ENCODE measurements at regions not wholly inside any gene's neighbourhood (a gene's known extent, or its start where the extent isn't known, plus 50 kb on each side); places are given as distances from the start of the nearest gene placed in this dataset.

DNA sequence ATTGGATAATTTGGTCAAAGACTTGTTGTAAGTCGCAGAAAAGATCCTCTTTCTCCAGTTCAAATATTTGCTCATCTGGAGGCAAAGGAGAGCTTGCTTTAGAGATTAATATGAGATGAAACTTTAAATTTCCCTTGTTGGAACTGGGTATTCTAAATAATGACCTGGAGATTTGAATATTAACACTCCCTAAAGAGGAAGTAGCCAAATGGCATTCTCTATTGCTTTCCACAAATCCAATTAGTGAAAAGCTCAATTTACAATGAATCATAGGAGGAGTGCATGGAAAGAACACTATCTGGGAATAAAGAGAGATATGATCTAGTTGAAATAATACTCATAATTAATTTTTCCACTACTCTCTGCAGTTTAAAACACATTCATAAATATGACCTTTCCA lies 641.6 kb upstream of the TENM4 start:
- Histone ChIP-seq H3K9ac (replicated peaks; ENCODE audit: extremely low read depth, insufficient read depth, low read length) (no peak overlapping the region), H3K4me1 (ENCODE audit: control insufficient read depth, extremely low read depth, insufficient read depth, low read length) (no peaks in the 10 kb centered on the region), H3K27me3 (ENCODE audit: control insufficient read depth in 2 of 2, insufficient read depth in 2 of 2, low read length in 2 of 2) (no peaks in the 10 kb centered on the region), H3K4me2 (ENCODE audit: insufficient read depth, low read length) (no peak overlapping the region), H4K20me1 (replicated peaks; ENCODE audit: control insufficient read depth, extremely low read depth, insufficient read depth, low read length) (no peaks in the 10 kb centered on the region), H3K36me3 (ENCODE audit: control insufficient read depth in 2 of 2, extremely low read depth in 1 of 2, insufficient read depth in 2 of 2, low read length in 2 of 2) (no peaks in the 10 kb centered on the region), H2AFZ (ENCODE audit: low read depth, low read length) (no peak overlapping the region), H3K9me3 (replicated peaks; ENCODE audit: control insufficient read depth, insufficient read depth, low read length) (no peaks in the 10 kb centered on the region), H3K9me1 (replicated peaks; ENCODE audit: control insufficient read depth, extremely low read depth, insufficient read depth, low read length) (no peaks in the 10 kb centered on the region), H3K4me3 (replicated peaks in 1 of 3; ENCODE audit: insufficient read depth in 1 of 3, low read depth in 1 of 3, low read length in 3 of 3) (no peak overlapping the region), H3K79me2 (ENCODE audit: control insufficient read depth, insufficient read depth, low read length) (no peaks in the 10 kb centered on the region), H3K27ac (ENCODE audit: insufficient read depth, low read depth, low read length) (no peak overlapping the region)
- dilution Hi-C loops (cut with MboI; ENCODE audit: extremely low pct_ligation_motif_present, low sequenced_read_pairs), result no loop called here
- intact Hi-C loops (cut with micrococcal nuclease), result no loop called here
- no peak for FAIRE-seq
- no peak for DNase-seq (ENCODE audit: low read depth, low spot score)
- CTCF ChIA-PET, result no interaction called here
- BruUV-seq (replicated peaks), result no TSS peak
- POLR2A ChIA-PET, result no interaction called here
- no peak for TF ChIP-seq CTCF (IDR thresholded peaks at IDR 0.05; ENCODE audit: extremely low read depth in 1 of 2, insufficient read depth in 1 of 2, low read depth in 1 of 2, low read length in 2 of 2)
- no peak for TF ChIP-seq MYC (IDR thresholded peaks at IDR 0.05; ENCODE audit: low read depth, low read length)
- TF ChIP-seq FOS (IDR thresholded peaks at IDR 0.05; ENCODE audit: borderline replicate concordance, insufficient read depth, low read length), result no peak
- no peak for TF ChIP-seq POLR2AphosphoS5 (IDR thresholded peaks at IDR 0.05; ENCODE audit: insufficient read depth, low read depth, low read length)
- TF ChIP-seq POLR2A (IDR thresholded peaks at IDR 0.05; ENCODE audit: low read depth, low read length), result no peak
- no peak for TF ChIP-seq EZH2 (IDR thresholded peaks at IDR 0.05; ENCODE audit: borderline replicate concordance, low read depth, low read length, severe bottlenecking)
- no peak for TF ChIP-seq JUN (IDR thresholded peaks at IDR 0.05; ENCODE audit: borderline replicate concordance, insufficient read depth, insufficient read length, low read depth)
- no peak for TF ChIP-seq GATA2 (IDR thresholded peaks at IDR 0.05; ENCODE audit: insufficient read depth, insufficient read length, low read depth, low read length)
- TF ChIP-seq, protein P1, sequence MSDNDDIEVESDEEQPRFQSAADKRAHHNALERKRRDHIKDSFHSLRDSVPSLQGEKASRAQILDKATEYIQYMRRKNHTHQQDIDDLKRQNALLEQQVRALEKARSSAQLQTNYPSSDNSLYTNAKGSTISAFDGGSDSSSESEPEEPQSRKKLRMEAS (IDR thresholded peaks at IDR 0.05; ENCODE audit: insufficient read depth, insufficient read length), result no peak
